ENCODE measurements at regions not wholly inside any gene's neighbourhood (a gene's known extent, or its start where the extent isn't known, plus 50 kb on each side); places are given as distances from the start of the nearest gene placed in this dataset.

DNA sequence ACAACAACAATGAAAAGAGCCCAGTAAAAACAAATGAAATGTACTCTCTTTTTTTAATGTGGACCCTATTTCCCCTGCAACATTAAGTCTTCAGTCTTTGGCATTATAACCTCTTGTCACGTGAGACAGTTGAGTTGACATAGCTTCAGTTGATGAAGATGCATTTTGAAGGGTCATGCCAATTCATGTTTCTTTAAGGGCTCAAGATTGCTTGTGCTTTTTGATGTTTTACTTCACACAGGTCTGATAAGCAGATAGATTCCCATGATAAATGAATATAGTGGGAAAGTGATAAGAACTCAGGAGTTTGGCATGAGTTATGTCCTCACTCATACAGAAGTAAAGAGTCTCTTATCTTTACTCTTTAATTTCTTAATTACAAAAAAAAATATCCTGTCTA, 229.4 kb downstream of the SNCAIP start:
- FAIRE-seq (no peak), DNase-seq (no peak)
- no peaks in the 10 kb centered on the region for H3K9me3 ChIP-seq (ENCODE audit: control insufficient read depth in 2 of 2, insufficient read depth in 1 of 2, low read depth in 1 of 2, low read length in 1 of 2)
- H3K4me3 ChIP-seq (ENCODE audit: low read depth in 1 of 3, low read length in 3 of 3) = no peak overlapping the region
- peaks cover 0 to 5% (median 3%) of the 10 kb centered on the region in 3 donors for H3K27me3 ChIP-seq (ENCODE audit: control insufficient read depth in 3 of 3, insufficient read depth in 3 of 3, low read length in 3 of 3)
- H3K36me3 ChIP-seq (ENCODE audit: control insufficient read depth in 3 of 3, insufficient read depth in 2 of 3, low read depth in 1 of 3, low read length in 3 of 3) = no peaks in the 10 kb centered on the region
- 57 to 82% (median 79%) methylated on average over 1 of the region's 1 CpG for WGBS, 3 donors
- H3K4me1 ChIP-seq (ENCODE audit: control insufficient read depth in 3 of 3, insufficient read depth in 2 of 3, low read depth in 1 of 3, low read length in 2 of 3) = no peaks in the 10 kb centered on the region
- H3K27ac ChIP-seq (ENCODE audit: low read depth in 1 of 3, low read length in 2 of 3) = no peak overlapping the region

DNA sequence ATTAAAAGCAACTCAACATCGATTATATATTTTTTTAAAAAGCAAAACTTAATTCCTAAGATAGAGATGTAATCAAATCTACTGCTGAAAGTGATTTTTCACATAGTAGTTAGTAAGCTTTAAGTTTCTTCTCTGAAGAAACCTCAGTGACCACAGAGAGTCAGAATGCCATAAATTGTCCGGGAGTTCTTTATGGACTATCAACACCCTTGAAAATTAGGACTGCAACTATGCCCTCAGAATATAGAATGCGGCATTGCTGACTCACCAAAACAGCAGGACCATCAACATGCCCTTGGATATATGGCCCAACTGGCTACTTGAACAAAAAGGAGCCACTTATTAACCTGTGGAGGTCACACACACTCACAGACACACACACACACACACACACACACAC, 228.9 kb upstream of the SNX2 start:
- Histone ChIP-seq H3K36me3 (ENCODE audit: control insufficient read depth in 3 of 3, insufficient read depth in 2 of 3, low read depth in 1 of 3, low read length in 3 of 3) (no peaks in the 10 kb centered on the region), H3K4me3 (ENCODE audit: low read depth in 1 of 3, low read length in 3 of 3) (no peak overlapping the region), H3K9me3 (ENCODE audit: control insufficient read depth in 2 of 2, insufficient read depth in 1 of 2, low read depth in 1 of 2, low read length in 1 of 2) (no peaks in the 10 kb centered on the region), H3K27me3 (ENCODE audit: control insufficient read depth in 3 of 3, insufficient read depth in 3 of 3, low read length in 3 of 3) (peaks cover 0 to 2% (median 0%) of the 10 kb centered on the region in 3 donors), H3K4me1 (ENCODE audit: control insufficient read depth in 3 of 3, insufficient read depth in 2 of 3, low read depth in 1 of 3, low read length in 2 of 3) (no peaks in the 10 kb centered on the region), H3K27ac (ENCODE audit: low read depth in 1 of 3, low read length in 2 of 3) (no peak overlapping the region)
- DNase-seq (no peak), FAIRE-seq (no peak)
- 74 to 79% (median 78%) methylated on average over 3 of the region's 3 CpGs for WGBS, 3 donors

DNA sequence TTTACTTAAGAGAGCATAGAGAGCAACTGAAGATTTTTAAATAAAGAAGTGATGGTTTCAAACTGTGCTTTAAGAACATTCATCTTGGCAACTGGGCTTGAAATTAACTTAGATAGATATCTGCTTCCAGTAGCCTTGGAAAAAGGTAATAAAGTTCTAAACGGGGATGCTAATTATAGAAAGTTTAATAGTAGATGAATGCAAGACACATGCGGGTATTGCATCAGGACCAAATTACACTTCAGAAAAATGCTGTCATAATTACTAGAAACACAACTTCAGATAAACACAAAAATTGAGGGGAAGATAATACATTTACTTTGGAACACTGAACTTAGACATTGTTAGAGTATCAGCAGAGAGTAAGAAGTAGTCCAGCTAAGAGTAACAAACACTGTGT, 227.7 kb upstream of the SNX2 start:
- Histone ChIP-seq H3K27ac (ENCODE audit: low read depth in 1 of 3, low read length in 2 of 3) (no peak overlapping the region), H3K9me3 (ENCODE audit: control insufficient read depth in 2 of 2, insufficient read depth in 1 of 2, low read depth in 1 of 2, low read length in 1 of 2) (no peaks in the 10 kb centered on the region), H3K27me3 (ENCODE audit: control insufficient read depth in 3 of 3, insufficient read depth in 3 of 3, low read length in 3 of 3) (peaks cover 0 to 2% (median 0%) of the 10 kb centered on the region in 3 donors), H3K36me3 (ENCODE audit: control insufficient read depth in 3 of 3, insufficient read depth in 2 of 3, low read depth in 1 of 3, low read length in 3 of 3) (no peaks in the 10 kb centered on the region), H3K4me3 (ENCODE audit: low read depth in 1 of 3, low read length in 3 of 3) (no peak overlapping the region), H3K4me1 (ENCODE audit: control insufficient read depth in 3 of 3, insufficient read depth in 2 of 3, low read depth in 1 of 3, low read length in 2 of 3) (no peaks in the 10 kb centered on the region)
- FAIRE-seq (no peak), DNase-seq (no peak)
- 43 to 77% (median 55%) methylated on average over 2 of the region's 2 CpGs for WGBS, 3 donors

DNA sequence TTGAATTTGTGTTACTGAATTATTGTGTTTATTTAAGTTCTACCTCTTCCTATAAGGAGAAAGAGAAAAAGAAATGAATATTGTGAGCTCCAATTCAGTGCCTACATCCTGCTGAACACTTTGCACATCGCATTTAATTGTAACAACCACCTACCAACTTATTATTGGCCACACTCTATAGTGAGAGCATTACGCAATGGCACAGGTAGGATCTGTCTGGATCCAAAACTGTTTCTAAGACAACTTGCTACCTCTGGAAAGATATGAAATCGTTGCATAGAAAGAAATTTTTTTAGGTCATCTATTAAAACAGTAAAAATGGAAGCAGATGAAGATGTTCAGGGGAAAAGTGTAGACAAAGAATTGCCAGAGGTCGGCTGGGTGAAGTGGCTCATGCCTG, 227.2 kb upstream of the SNX2 start:
- no peak for FAIRE-seq
- H3K9me3 ChIP-seq (ENCODE audit: control insufficient read depth in 2 of 2, insufficient read depth in 1 of 2, low read depth in 1 of 2, low read length in 1 of 2) = no peaks in the 10 kb centered on the region
- no peaks in the 10 kb centered on the region for H3K36me3 ChIP-seq (ENCODE audit: control insufficient read depth in 3 of 3, insufficient read depth in 2 of 3, low read depth in 1 of 3, low read length in 3 of 3)
- H3K27me3 ChIP-seq (ENCODE audit: control insufficient read depth in 3 of 3, insufficient read depth in 3 of 3, low read length in 3 of 3) = peaks cover 0 to 2% (median 0%) of the 10 kb centered on the region in 3 donors
- H3K4me3 ChIP-seq (ENCODE audit: low read depth in 1 of 3, low read length in 3 of 3) = no peak overlapping the region
- WGBS, 3 donors = 75 to 90% (median 79%) methylated on average over 4 of the region's 4 CpGs
- H3K4me1 ChIP-seq (ENCODE audit: control insufficient read depth in 3 of 3, insufficient read depth in 2 of 3, low read depth in 1 of 3, low read length in 2 of 3) = no peaks in the 10 kb centered on the region
- H3K27ac ChIP-seq (ENCODE audit: low read depth in 1 of 3, low read length in 2 of 3) = no peak overlapping the region
- no peak for DNase-seq

DNA sequence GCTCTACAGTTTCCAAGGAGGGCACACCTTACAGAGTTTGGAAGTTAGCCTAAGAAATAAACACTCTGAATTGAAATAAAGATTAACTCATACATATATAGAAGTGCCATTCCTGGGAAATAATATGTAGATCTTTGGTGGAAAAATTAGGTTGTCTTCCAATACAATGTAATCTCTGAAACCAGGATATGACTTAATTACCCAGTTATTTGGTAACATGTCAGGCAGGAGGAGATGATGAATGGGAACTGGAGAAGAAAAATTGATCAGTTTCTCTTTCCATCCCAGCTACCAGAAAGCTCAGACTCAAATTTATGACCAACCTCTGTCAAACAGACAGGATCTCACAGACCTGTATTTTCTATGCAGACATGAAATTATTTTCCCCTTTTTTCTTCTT, 215.2 kb upstream of the SNX2 start:
- FAIRE-seq = no peak
- Histone ChIP-seq H3K27ac (ENCODE audit: low read depth in 1 of 3, low read length in 2 of 3) (no peak overlapping the region), H3K36me3 (ENCODE audit: control insufficient read depth in 3 of 3, insufficient read depth in 2 of 3, low read depth in 1 of 3, low read length in 3 of 3) (no peaks in the 10 kb centered on the region), H3K4me1 (ENCODE audit: control insufficient read depth in 3 of 3, insufficient read depth in 2 of 3, low read depth in 1 of 3, low read length in 2 of 3) (no peaks in the 10 kb centered on the region), H3K4me3 (ENCODE audit: low read depth in 1 of 3, low read length in 3 of 3) (no peak overlapping the region), H3K9me3 (ENCODE audit: control insufficient read depth in 2 of 2, insufficient read depth in 1 of 2, low read depth in 1 of 2, low read length in 1 of 2) (no peaks in the 10 kb centered on the region), H3K27me3 (ENCODE audit: control insufficient read depth in 3 of 3, insufficient read depth in 3 of 3, low read length in 3 of 3) (no peaks in the 10 kb centered on the region)
- no peak for DNase-seq

DNA sequence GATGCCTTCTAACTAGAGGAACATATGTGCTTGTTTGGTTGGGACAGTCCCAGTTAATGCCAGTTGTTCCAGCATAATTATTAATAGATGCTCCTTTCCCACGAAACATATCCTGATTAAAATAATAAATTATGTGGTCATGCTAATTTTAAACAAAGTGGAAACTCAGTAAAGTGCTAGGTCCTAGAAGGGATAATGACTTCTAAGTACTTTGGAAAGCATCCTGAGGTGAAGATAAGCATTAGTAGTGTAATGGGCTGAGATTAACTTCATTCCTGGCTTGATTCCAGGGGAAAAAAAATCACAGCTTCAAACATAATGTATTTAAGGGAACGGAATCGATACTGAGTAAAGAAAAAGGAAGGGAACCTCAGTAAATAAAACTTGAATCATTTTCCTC, 213.7 kb upstream of the SNX2 start:
- Histone ChIP-seq H3K9me3 (ENCODE audit: control insufficient read depth in 2 of 2, insufficient read depth in 1 of 2, low read depth in 1 of 2, low read length in 1 of 2) (no peaks in the 10 kb centered on the region), H3K4me1 (ENCODE audit: control insufficient read depth in 3 of 3, insufficient read depth in 2 of 3, low read depth in 1 of 3, low read length in 2 of 3) (no peaks in the 10 kb centered on the region), H3K4me3 (ENCODE audit: low read depth in 1 of 3, low read length in 3 of 3) (no peak overlapping the region), H3K27me3 (ENCODE audit: control insufficient read depth in 3 of 3, insufficient read depth in 3 of 3, low read length in 3 of 3) (no peaks in the 10 kb centered on the region), H3K27ac (ENCODE audit: low read depth in 1 of 3, low read length in 2 of 3) (no peak overlapping the region), H3K36me3 (ENCODE audit: control insufficient read depth in 3 of 3, insufficient read depth in 2 of 3, low read depth in 1 of 3, low read length in 3 of 3) (no peaks in the 10 kb centered on the region)
- 36 to 61% (median 56%) methylated on average over 3 of the region's 3 CpGs for WGBS, 3 donors
- DNase-seq (no peak), FAIRE-seq (no peak)

DNA sequence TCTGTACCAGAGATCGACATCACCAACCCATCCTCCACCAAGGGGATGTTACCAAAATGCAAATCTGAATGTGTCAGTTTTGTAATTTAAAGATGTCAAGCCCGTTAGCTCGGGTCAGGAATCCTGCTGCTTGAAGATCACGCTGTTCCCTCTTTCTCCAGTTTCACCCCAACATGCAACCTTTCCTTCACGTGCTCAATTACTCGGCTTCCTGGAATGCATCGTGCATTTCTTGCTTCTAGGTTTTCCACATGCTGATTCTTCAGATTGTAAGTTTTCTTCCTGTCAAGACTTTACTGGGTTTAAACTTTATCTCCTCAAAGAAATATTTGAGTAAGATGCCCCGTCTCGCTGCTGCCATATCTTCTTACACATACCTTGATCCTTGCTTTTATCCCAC, 209.5 kb upstream of the SNX2 start:
- Histone ChIP-seq H3K4me1 (ENCODE audit: control insufficient read depth in 3 of 3, insufficient read depth in 2 of 3, low read depth in 1 of 3, low read length in 2 of 3) (no peaks in the 10 kb centered on the region), H3K27me3 (ENCODE audit: control insufficient read depth in 3 of 3, insufficient read depth in 3 of 3, low read length in 3 of 3) (no peaks in the 10 kb centered on the region), H3K9me3 (ENCODE audit: control insufficient read depth in 2 of 2, insufficient read depth in 1 of 2, low read depth in 1 of 2, low read length in 1 of 2) (no peaks in the 10 kb centered on the region), H3K27ac (ENCODE audit: low read depth in 1 of 3, low read length in 2 of 3) (no peak overlapping the region), H3K36me3 (ENCODE audit: control insufficient read depth in 3 of 3, insufficient read depth in 2 of 3, low read depth in 1 of 3, low read length in 3 of 3) (no peaks in the 10 kb centered on the region), H3K4me3 (ENCODE audit: low read depth in 1 of 3, low read length in 3 of 3) (no peak overlapping the region)
- 82 to 87% (median 86%) methylated on average over 9 of the region's 9 CpGs for WGBS, 3 donors
- DNase-seq (no peak), FAIRE-seq (no peak)

DNA sequence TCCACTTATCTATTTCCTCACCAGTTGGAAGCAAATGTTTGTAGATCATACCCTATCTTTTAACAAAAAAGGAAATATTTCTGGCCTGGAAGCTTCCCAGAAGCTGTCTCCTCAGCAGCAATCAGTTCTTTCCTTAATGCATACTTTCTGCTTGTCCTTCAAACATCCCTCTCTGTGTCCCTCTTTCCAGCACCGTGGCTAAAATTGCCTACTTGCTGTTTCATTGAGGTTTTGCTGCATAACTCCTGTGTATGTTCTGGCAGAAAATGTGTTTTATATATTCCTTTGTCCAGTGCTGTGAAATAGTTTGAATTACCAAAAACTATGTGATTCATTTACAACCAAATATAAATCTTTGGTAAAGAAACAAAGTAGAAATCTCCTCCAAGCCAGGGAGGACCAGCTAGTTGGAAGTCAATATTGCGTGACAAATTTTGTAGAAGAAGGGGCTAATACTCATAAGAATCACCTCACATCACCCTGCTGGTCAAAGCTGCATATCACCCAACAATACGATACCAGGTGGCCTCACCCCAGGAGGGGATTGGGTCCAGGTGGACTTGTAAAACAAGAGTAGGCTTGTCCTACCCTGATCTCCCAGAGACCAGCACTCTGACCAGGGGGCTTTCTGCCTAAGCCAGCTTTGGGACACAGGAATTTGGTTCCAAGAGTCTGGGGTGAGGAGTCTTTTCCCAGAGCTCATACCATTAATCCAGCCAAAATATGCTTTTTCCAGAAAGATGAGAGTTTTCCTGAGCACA, 198.4 kb upstream of the SNX2 start:
- no peak for FAIRE-seq
- no peak for DNase-seq
- Histone ChIP-seq H3K4me1 (ENCODE audit: control insufficient read depth in 3 of 3, insufficient read depth in 2 of 3, low read depth in 1 of 3, low read length in 2 of 3) (no peaks in the 10 kb centered on the region), H3K36me3 (ENCODE audit: control insufficient read depth in 3 of 3, insufficient read depth in 2 of 3, low read depth in 1 of 3, low read length in 3 of 3) (no peaks in the 10 kb centered on the region), H3K27me3 (ENCODE audit: control insufficient read depth in 3 of 3, insufficient read depth in 3 of 3, low read length in 3 of 3) (no peaks in the 10 kb centered on the region), H3K9me3 (ENCODE audit: control insufficient read depth in 2 of 2, insufficient read depth in 1 of 2, low read depth in 1 of 2, low read length in 1 of 2) (no peaks in the 10 kb centered on the region), H3K27ac (ENCODE audit: low read depth in 1 of 3, low read length in 2 of 3) (no peak overlapping the region), H3K4me3 (ENCODE audit: low read depth in 1 of 3, low read length in 3 of 3) (no peak overlapping the region)
- WGBS, 3 donors = 67 to 79% (median 77%) methylated on average over 3 of the region's 3 CpGs

DNA sequence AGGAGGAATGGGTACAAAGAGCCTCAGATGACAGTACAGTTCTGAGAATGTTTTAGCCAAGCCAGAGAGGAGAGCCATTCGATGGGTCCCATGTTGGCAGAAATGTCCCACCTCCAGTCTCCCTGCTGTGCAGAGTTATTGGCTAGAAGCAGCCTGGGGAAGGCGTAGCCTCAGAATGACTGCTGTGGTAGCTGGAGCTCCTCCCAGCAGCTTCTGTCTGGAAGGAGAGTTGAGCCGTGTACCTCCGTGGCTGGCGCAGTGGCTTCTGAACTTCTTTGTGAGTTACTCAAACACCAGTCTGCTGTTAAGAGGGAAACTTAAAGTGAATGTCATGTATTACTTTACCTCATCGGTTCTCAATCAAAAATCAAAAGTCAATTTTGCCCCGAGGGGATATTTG, 193.3 kb upstream of the SNX2 start:
- Histone ChIP-seq H3K27me3 (ENCODE audit: control insufficient read depth in 3 of 3, insufficient read depth in 3 of 3, low read length in 3 of 3) (no peaks in the 10 kb centered on the region), H3K9me3 (ENCODE audit: control insufficient read depth in 2 of 2, insufficient read depth in 1 of 2, low read depth in 1 of 2, low read length in 1 of 2) (no peaks in the 10 kb centered on the region), H3K36me3 (ENCODE audit: control insufficient read depth in 3 of 3, insufficient read depth in 2 of 3, low read depth in 1 of 3, low read length in 3 of 3) (no peaks in the 10 kb centered on the region), H3K4me1 (ENCODE audit: control insufficient read depth in 3 of 3, insufficient read depth in 2 of 3, low read depth in 1 of 3, low read length in 2 of 3) (no peaks in the 10 kb centered on the region), H3K4me3 (ENCODE audit: low read depth in 1 of 3, low read length in 3 of 3) (no peak overlapping the region), H3K27ac (ENCODE audit: low read depth in 1 of 3, low read length in 2 of 3) (no peak overlapping the region)
- DNase-seq (no peak), FAIRE-seq (no peak)
- 62 to 76% (median 71%) methylated on average over 7 of the region's 7 CpGs for WGBS, 3 donors
